KBM-7 (cell line): ENCODE measurements at regions not wholly inside any gene's neighbourhood (a gene's known extent, or its start where the extent isn't known, plus 50 kb on each side); places are given as distances from the start of the nearest gene placed in this dataset.

Experiments used
- DNase-seq: peaks from one replicate; pipeline ENCODE4 v3.0.0-alpha.2; 2015
- in situ Hi-C: fragments of 300-500 bp; cut with MboI; formaldehyde crosslinking; loops from 2 replicates; pipeline ENCODE4 v1.14.3; 2020; ENCODE audit warnings: low sequenced_read_pairs, low pct_unique_long_range_greater_than_20kb, mixed read lengths

GRCh38 chr1:209387271-209387968 lies 196.1 kb upstream of the CAMK1G start:
- no peak for DNase-seq
- in situ Hi-C loops, result no loop called here

GRCh38 chr1:209387969-209388329 lies 195.6 kb upstream of the CAMK1G start:
- in situ Hi-C loops, result no loop called here
- no peak for DNase-seq

DNA sequence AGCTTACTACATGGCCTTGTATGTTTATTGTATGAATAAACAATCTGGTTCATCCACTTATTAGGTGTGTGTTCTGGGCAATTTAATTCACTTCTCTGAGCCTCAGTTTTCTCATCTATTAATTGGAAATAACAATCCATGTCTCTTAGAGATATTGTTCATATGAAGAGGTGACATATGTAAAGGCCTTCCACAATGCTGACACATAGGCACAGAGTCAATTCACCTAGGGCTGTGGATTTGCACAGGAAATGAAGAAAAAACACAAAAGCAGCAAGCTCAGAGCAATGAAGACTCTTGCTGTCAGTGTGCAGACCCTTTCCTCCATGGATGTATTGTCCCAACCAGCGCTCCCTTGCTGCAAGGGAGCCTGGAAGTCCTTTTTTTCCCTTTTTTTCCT lies 195.2 kb upstream of the CAMK1G start:
- in situ Hi-C loops, result no loop called here

DNA sequence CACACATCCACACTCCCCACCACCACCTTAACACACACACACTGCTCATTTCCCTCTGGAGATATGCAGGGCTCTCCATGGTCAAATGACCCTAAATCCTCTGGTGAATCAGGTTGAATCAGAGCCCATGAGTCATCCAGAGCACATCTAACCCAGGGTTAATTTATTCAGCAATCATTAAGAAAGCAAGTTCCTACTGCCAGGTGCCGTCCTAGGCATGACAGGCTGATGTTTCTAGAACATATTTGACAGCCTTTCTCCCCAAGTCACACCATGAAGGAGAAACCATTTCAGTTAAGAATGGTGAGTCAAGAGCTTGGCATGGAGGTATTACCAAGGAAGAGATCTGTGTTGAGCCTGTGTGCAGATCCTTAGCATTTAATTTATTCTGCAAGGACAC lies 194.3 kb upstream of the CAMK1G start:
- DNase-seq, result no peak
- in situ Hi-C loops, result no loop called here

More for the DNA sequence above, 195.2 kb upstream of the CAMK1G start:
- DNase-seq, result no peak

DNA sequence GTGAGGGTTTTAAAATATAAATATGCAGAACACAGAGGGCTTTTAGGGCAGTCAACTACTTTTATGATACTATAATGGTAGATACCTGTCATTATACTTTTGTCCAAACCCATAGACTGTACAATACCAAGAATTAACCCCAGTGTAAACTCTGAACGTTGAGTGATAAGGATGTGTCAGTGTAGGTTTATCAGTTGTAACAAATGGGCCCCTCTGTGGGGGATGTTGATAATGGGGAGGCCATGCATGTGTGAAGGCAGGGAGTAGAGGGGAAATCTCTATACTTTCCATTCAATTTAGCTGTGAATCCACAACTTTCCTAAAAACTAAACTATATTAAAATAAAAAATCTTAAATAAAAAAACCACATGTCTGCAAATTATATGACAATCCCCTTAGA lies 193.5 kb upstream of the CAMK1G start:
- in situ Hi-C loops, result no loop called here
- DNase-seq, result no peak

GRCh38 chr1:209390764-209391163 lies 192.8 kb upstream of the CAMK1G start:
- DNase-seq, result no peak
- in situ Hi-C loops, result no loop called here

- in situ Hi-C loops, result no loop called here
- DNase-seq, result no peak
Measured at GRCh38 chr1:209391792-209392191, 191.7 kb upstream of the CAMK1G start.

- DNase-seq, result no peak
- in situ Hi-C loops, result no loop called here
Measured at GRCh38 chr1:209395169-209395568, 188.3 kb upstream of the CAMK1G start.

GRCh38 chr1:209397371-209397770 lies 186.1 kb upstream of the CAMK1G start:
- in situ Hi-C loops, result no loop called here
- DNase-seq, result no peak

DNA sequence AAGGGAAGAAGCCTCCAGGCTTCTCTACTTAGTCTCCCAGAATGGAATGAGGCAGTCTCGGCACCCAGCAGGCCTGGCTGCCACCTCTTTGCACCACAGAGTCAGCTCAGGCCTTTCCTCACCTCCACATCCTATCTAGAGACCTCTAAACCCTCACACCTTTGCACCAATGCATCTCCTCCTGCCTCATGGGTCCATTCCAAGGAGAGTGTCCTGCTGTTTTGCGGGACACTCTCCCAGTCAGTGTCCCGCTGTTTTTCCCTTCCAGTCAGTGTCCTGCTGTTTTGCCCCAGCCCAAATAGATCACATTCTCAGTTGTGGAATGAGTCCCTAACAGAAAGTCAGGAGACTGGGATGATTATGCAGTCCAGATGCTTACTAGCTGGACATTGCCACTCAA lies 185.6 kb upstream of the CAMK1G start:
- no peak for DNase-seq
- in situ Hi-C loops, result no loop called here

GRCh38 chr1:209398313-209398991 lies 185.1 kb upstream of the CAMK1G start:
- DNase-seq, result no peak
- in situ Hi-C loops, result no loop called here

- DNase-seq, result no peak
- in situ Hi-C loops, result no loop called here
Measured at GRCh38 chr1:209399800-209400199, 183.7 kb upstream of the CAMK1G start.

GRCh38 chr1:209400351-209401220 lies 182.9 kb upstream of the CAMK1G start:
- in situ Hi-C loops, result no loop called here
- no peak for DNase-seq

DNA sequence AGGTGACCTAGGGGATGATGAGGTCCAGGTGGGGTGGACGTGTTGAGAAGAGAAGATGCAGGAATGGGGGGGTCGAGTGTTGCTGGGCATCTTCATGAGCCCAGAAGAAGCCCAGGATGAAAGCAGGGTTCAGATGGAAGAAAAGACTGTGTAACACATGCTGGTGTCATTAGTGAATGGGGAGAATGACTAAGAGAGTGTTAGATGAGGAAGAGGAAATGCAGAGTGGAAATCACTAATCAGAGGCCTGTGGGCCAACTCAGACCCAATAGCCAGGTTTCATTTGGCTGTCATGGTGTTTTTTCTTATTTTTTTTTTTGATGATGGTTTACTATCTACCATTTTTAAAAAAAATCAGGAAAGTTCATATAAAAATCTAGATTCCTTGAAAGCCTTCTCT lies 180.8 kb upstream of the CAMK1G start:
- no peak for DNase-seq
- in situ Hi-C loops, result no loop called here

DNA sequence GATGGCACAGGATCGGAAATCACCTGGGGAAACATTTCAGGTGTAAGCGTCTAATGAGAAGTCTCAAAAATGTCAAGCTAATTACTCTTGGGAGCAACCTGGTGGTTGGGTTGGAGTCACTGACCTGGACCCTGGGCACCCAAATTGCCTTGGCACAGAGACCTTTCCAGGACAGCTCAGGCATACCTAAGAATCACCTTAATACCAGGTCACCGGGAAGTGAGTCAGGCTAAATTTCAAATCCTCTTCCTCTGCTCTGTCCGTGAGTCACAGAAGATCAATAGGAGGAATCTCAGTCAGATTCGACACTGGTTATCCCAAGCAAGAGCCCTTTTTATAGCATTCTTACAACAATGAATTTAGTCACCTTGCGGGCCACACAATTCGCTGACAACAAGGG lies 179.6 kb upstream of the CAMK1G start:
- no peak for DNase-seq
- in situ Hi-C loops, result no loop called here

GRCh38 chr1:209404577-209404976 lies 178.9 kb upstream of the CAMK1G start:
- in situ Hi-C loops, result no loop called here
- no peak for DNase-seq

GRCh38 chr1:209405183-209405814 lies 178.2 kb upstream of the CAMK1G start:
- in situ Hi-C loops, result no loop called here
- no peak for DNase-seq

GRCh38 chr1:209406168-209406567 lies 177.3 kb upstream of the CAMK1G start:
- no peak for DNase-seq
- in situ Hi-C loops, result no loop called here

GRCh38 chr1:209406595-209406994 lies 176.9 kb upstream of the CAMK1G start:
- DNase-seq, result no peak
- in situ Hi-C loops, result no loop called here

- no peak for DNase-seq
- in situ Hi-C loops, result no loop called here
Measured at GRCh38 chr1:209409780-209410179, 173.7 kb upstream of the CAMK1G start.
